NCI-H2107 (cell line): ENCODE measurements at regions not wholly inside any gene's neighbourhood (a gene's known extent, or its start where the extent isn't known, plus 50 kb on each side); places are given as distances from the start of the nearest gene placed in this dataset.
"Not testable (repeated sequence)": the region's sequence is repeated elsewhere in the genome, so short reads cannot be mapped to it uniquely, and the experiment has no call there.

ENCODE experiments used
- DNase-seq: peaks from one replicate; lab custom pipeline; 2025; lab: John Stamatoyannopoulos, UW

DNA sequence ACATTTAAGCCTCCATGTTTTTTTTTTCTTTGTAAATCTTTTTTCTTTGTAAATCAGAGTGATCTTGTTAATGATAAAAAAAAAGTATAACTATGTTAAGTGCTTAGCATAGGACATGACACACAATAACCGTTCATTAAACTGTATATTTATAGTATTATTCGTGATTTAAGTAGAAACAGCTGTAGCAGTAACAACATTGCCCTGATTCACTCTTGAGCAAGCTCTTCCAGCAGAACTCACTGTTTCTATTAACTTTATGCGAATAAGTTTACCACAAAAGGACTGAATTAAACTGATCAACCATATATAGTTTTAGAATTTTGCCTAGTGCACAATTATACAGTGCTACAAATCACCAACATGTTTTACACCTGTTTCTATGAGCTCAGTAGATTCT lies 1338.0 kb upstream of the EYS start:
- no peak for DNase-seq

DNA sequence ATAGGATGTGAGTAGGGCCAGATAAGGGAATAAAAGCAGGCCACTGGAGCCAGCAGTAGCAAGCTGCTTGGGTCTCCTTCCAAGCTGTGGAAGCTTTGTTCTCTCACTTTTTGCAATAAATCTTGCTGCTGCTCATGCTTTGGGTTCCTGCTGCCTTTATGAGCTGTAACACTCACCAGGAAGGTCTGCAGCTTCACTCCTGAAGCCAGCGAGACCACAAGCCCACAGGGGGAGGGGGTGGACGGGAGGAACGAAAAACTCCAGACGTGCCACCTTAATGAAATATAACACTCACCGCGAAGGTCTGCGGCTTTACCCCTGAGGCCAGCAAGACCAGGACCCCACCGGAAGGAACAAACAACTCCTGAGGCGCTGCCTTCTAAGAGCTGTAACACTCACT lies 1324.4 kb upstream of the EYS start:
- DNase-seq = no peak

DNA sequence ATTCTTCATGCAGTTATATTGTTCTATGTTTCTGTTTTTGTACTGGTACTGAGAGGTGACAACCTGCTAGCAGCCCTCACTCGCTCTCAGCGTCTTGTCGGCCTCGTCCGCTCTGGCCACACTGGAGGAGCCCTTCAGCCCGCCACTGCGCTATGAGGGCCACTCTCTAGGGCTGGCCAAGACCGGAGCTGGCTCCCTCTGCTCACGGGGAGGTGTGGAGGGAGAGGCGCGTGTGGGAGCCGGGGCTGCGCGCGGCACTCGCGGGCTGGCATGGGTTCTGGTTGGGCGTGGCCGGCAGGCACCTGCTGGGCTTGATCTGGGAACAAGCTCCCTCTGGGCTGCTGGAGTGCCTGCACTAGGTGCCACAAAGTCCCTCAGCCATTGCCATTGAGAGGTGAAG lies 1323.8 kb upstream of the EYS start:
- no peak for DNase-seq

DNA sequence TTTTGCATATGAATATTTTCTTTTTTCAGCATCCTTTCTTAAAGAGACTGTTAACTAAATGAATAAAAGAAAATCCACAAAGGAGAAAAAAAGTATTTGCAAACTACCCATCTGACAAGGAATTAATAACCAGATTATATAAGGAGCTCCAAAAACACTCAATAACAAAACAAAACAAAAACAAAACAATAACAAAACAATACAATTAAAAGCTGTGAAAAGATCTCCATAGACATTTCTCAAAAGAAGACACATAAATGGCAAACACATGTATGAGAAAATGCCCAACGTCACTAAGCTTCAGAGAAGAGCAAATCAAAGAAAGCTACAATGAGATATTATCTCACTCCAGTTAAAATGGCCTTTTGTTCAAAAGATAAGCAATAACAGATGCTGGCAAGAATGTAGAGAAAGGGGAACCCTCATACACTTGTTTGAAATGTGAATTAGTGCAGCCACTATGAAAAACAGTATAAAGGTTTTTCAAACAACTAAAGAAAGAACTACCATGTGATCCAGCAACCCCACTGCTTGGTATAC lies 1310.0 kb upstream of the EYS start:
- DNase-seq = no peak

DNA sequence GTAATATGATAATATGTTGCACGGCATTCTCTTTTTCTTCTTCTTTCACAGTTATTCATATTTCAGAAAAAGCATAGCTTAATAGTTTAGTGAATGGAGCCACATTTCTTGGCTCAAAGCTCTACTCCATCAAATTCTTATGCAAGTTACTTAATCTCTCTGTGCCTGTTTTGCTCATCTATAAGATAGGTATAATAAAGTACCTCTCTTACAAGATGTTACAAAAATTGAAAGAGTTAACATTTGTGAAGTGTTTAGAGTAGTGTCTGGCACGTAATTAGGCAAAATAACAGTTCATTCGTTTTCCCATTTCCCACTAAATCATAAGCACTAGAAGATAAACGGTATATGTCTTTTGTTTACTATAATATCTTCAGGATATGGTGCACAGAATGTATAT lies 1304.4 kb upstream of the EYS start:
- no peak for DNase-seq

DNA sequence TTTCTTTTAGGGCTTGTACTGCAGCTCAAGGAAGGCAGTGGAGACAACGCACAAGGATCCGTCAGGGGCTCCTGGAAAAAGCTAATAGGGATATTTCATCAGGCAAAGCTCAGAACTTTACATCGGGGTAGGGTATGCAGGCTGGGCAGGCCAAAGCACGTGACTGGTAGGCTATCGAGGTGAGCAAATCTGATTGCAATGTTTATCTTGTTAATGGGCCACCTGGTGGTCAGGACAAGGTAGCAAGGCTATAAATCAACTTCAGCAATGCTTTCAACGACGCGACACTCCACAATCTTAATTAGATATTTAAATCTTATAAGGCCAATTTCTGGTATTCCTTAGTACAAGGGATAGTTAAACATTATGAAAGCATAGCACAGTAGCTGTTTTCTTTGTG lies 1302.8 kb upstream of the EYS start:
- DNase-seq = no peak

DNA sequence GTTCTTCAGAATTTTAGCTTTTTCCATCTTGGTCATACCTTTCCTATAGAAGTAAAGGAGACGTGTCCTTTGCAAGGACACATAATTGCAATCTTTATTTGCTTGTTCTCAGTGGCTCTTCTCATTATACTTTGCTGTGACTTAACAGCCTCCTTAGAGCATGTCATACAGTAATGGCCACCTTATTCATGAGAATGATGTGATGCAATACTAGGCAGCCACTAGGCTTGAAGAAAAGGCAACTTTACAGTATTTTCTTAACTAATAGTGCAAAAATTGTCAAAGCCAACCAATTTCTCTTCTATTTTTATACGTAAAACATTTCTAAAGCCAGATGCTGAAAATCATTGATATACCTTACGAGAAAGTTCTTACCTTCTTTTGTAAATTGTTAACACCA lies 1296.8 kb upstream of the EYS start:
- no peak for DNase-seq

DNA sequence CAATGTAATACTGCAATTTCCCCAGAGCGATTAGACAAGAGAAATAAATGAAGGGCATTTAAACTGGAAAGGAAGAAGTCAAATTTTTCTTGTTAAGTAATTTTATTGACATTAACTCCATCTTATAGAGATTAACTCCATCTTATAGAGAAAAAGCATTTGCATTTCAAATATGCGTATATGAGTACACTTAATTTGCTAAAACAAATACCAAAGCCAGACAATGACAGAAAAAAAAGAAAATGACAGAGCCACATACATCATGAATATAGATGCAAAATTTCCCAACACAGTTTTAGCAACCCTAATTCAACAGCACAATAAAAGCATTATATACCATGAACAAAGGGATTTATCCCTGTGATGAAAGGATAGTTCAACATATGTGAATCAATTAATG lies 1293.1 kb upstream of the EYS start:
- no peak for DNase-seq

DNA sequence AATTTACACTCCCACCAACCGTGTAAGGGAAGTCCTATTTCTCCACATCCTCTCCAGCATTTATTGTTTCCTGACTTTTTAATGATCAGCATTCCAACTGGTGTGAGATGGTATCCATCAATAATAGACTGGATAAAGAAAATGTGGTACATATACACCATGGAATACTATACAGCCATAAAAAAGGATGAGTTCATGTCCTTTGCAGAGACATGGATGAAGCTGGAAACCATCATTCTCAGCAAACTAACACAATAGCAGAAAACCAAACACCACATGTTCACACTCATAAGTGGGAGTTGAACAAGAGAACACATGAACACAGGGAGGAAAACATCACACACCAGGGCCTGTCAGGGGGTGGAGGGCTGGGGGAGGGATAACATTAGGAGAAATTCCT lies 1290.6 kb upstream of the EYS start:
- DNase-seq = not testable (repeated sequence)

DNA sequence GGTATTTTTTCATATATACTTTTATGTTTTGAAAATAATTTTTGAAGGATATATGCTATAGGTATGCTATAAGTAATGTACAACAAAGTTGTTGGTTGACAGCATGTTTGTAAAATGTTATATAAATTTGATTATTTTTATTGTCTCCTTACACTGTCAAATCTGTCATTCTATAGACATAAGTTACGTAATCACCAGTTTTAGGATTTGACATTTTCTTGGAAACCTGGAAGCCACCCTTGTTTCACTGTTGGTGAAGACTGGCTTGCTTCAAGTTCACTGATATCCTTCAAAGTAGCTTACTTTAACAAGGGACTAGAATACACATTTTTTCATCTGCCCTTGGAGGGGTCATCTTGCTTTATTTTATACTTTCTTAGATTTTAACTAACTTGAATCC lies 1288.6 kb upstream of the EYS start:
- no peak for DNase-seq

DNA sequence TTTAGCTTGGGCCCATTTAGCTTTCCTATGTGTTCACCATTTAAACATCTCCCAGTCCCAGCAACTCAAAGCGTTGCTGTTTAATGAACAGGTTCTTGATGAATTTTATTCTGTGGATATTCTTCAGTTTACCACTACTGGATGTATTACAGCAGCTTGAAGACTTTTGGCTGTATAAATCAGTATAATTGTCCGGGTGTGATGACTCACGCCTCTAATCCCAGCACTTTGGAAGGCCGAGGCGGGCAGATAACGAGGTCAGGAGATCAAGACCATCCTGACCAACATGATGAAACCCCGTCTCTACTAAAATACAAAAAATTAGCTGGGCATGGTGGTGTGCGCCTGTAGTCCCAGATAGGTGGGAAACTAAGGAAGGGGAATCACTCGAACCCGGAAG lies 1286.7 kb upstream of the EYS start:
- not testable (repeated sequence) for DNase-seq

DNA sequence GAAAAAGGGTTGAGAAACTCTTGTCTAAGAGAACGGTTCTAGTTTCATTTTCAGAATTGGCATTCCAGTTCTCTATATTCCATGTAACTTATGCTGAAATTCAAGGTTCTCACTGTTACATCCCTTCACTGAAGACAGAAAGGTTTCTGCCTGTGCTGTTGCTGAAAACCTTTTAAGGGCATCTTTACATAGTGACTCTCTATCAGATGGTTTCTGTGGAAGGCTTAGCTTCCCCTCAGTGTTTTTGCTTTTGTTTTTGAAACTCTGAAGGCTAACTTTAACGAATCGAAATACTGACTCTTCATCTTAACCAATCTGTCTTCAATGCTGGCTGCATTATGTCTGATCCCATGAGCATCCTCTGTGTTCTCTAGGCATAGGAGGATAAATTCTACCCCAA lies 1286.2 kb upstream of the EYS start:
- DNase-seq = no peak

DNA sequence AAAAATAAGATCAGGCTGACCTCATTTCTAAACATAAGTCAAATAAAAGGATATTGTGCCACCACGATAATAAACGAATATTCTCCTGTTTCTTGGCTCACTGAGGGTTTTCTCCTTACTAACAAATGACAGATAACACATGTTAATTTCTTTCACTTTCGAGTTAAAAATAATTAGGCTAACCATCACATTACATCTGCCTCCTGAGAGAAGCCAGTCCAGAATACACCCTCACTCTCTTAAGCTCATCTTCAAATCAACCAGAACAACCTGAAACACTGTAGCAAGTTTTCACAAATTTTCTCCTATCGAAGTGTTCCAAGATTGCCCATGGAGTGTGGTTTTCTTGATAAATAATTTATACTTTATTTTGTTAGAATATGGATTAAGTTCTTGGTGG lies 1285.6 kb upstream of the EYS start:
- no peak for DNase-seq

DNA sequence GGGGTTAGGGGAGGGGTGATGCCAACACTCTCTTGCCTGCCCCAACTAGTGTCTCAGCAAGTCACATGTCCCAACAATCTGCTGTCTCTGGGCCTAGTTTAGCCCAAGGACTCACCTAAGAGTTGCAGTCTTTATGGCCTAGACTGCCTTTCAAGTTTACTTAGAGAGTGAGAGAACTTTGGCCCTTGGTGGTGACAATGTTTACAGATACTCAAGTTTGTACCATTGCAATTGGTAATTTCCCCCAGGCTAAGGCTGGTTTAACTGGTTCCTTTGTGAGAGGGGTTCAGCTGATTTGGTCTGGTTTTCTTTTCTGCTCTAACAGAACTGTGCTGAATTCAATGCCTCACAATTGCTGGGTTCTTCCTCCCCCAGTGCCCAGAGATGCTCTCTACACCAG lies 1279.9 kb upstream of the EYS start:
- DNase-seq = no peak

DNA sequence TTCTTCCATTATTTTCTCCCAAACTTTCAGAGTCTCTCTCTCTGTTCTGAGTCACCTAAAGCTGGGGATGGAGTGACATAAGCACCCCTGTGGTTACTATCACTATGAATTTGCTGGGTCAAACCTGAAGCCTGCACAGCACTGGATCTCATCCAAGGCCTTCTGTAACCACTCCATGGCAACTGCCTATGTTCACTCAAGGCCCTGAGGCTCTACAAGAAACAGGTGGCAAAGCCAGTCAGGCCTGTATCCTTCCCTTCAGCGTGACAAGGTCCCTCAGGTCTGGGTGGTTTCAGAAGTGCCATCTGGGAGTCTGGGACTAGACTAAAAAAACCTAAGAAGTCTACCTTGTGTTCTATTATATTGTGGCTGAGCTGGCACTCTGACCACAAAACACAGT lies 1278.8 kb upstream of the EYS start:
- DNase-seq = no peak

DNA sequence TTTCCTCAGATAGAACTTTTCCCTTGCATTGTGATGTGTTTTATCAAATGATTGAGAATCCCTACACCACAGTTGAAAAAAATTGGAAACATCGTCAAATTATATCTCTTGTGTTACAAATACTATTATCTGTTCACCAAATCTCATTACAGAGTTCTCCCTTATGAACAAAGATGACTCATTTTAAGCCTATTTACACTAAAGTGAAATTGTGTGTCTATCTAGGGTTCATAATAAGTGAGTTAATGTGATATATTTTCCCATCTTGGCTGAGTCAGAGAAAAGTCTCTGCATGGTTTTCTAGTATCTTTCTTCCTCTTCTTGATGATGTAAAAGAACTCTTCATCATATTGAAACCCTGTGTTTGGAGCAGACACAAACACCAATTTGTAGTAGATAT lies 1263.3 kb upstream of the EYS start:
- no peak for DNase-seq

DNA sequence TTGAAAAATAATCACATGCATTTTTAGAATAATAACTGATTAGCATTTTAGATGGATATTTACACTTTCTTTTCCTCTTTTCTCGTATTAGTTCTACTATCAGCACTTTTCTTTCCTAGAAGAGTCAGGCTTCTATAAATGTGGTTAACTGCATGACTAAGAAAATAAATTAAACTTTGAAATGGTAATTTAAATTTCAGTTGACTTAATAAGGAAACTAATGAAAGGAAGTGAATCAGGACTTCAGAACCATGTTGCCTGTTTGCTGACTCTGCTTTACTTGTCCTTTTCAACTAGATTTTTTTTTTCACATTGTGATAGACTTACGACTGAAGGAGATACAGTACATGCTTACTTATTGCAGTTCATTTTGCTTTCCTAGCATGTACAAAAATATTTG lies 1258.2 kb upstream of the EYS start:
- DNase-seq = no peak

DNA sequence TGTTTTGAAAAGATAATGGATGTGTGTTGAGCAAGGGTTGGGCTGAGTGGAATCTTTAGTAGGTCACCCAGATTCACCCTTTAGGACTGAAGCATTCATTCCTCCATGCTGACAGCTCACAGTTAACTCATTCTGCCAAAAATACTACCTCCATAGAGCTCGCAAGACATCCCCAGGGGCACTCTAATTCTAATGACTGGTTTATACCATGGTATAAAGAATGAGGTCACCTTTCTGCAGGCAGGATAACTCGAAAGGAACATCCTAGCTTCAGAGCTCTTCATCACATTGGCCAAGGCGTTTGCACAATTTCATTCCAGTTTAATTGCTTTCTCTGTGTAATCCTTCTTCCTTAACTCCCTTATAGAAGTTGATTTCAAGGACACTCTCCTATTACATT lies 1257.2 kb upstream of the EYS start:
- no peak for DNase-seq

DNA sequence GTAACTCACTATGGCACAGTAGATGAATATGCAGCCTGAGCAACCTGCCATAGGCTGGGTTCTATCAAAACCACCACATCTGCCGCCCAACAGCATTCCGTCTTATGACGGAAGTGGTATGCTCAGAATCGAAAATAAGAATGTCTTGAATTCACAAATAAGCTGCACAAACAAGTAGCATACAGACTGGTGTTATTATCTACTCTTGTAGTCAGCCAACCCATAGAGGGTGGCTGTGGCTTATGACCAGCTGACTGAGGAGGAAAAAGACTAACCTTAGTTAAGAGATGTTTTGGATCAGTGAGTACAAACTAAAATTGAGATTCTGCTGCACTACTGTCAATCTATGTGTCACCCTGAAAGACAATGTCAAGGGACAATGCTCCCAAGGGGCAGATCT lies 1255.1 kb upstream of the EYS start:
- DNase-seq = no peak

DNA sequence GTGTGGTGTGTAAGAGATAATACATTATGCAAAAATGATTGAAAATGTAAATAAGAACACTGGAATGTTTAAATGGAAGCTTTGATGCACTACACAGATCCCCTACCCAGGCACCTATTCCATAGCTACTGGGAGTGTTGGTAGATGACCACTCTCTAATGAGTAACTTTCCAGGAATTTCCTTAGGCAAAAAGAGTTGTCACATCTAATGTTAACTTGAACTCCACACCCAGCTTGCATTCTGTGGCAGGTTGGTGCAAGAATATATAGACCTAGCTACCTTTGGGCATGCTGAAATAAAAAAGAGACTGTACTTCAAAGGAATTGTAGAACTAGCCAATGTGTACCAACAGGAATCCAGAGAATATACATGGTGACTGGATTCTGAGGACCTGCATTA lies 1254.2 kb upstream of the EYS start:
- no peak for DNase-seq

DNA sequence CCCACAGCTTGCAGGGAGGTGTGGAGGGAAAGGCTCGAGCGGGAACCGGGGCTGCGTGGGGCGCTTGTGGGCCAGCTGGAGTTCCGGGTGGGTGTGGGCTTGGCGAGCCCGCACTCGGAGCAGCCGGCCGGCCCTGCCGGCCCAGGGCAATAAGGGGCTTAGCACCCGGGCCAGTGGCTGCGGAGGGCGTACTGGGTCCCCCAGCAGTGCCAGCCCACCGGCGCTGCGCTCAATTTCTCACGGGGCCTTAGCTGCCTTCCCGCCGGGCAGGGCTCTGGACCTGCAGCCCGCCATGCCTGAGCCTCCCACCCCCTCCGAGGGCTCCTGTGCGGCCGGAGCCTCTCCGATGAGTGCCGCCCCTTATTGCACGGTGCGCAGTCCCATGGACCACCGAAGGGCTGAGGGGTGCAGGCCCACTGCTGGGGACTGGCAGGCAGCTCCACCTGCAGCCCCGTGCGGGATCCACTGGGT lies 1242.2 kb upstream of the EYS start:
- DNase-seq = no peak

DNA sequence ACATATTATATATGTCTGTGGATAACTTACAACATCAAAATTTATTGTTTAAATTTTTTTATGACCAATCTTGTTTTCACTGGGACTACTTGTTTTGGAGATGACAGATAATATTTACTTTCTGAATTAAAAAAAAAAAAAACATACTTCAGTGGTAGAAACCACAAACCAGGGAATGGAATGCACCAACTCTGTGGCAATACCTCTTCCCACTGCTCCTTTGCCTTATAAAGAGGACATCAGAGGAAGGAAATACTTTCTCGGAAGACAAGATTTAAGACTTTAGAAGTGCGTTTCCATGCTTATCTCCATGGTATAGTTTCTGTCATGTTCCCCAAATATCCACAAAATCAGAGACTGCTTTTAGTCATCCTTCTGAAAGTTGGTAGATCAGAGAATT lies 1241.1 kb upstream of the EYS start:
- DNase-seq = no peak

DNA sequence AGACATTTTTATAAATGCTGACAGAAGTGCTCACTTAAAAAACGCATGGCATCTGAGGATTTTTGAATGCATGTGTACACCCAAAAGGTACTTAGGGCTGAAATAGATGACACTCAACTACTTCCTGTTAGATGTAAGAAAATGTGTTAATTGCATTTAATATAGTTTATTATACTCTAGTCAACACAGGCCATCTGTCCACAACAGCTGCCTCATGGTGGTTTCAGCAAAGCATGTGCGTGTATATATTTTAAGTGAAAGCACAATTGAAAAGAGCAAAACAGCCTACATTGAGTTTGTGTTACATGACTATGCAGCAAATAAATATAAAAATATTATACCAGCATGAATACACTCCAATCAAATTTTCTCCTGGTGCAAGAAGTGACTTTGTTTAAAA lies 1233.0 kb upstream of the EYS start:
- no peak for DNase-seq

DNA sequence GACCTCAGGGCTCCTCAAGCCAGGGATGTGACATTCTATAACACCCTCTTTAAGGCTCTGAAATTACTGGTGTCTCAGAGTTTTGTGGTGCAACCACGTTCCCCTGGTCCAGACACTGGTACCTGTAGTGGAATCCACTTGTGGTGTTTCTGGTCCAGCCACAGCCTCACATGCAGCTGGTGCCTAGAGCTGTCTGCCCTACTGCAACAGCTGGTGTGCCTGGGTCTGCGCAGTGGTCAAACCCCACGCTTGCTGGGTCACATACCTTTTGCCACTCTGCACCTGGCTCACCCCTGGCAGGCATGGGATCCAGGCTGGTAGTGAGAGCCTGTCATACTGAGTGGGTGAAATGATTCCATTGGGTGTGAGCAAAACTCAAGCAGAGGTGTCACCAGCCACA lies 1230.2 kb upstream of the EYS start:
- DNase-seq = no peak

DNA sequence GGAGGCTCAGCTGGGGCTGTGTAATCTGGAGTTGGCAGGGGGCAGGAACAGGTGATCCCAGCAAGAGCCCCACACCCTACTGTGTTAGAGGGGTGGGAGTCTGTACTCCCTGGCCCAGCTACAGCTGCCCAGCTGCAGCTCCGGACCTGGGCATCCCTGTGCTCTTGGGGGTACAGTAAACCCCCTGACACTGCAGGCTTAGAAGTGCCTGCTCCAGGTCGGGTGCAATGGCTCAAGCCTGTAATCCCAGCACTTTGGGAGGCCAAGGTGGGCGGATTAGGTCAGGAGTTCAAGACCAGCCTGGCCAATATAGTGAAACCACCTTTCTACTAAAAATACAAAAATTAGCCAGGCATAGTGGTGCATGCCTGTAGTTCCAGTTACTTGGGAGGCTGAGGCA lies 1228.6 kb upstream of the EYS start:
- DNase-seq = no peak
